ENCODE measurements at regions not wholly inside any gene's neighbourhood (a gene's known extent, or its start where the extent isn't known, plus 50 kb on each side); places are given as distances from the start of the nearest gene placed in this dataset.
"Not testable (repeated sequence)": the region's sequence is repeated elsewhere in the genome, so short reads cannot be mapped to it uniquely, and the experiment has no call there.

GRCh38 chr1:159641221-159641620 is 53.6 kb downstream of the APCS start:
- DNase-seq = no peak

GRCh38 chr1:159646687-159647086 is 59.1 kb downstream of the APCS start:
- DNase-seq = no peak

GRCh38 chr1:159647616-159648015 is 60.0 kb downstream of the APCS start:
- no peak for DNase-seq

- DNase-seq = peak; percentile 40
Observed at GRCh38 chr1:159652506-159652905, 61.9 kb downstream of the CRP start.

- peak; percentile 78 for DNase-seq
Observed at GRCh38 chr1:159653201-159653600, 61.2 kb downstream of the CRP start.

- not testable (repeated sequence) for DNase-seq
Observed at GRCh38 chr1:159657477-159657876, 56.9 kb downstream of the CRP start.
